ENCODE measurements at regions not wholly inside any gene's neighbourhood (a gene's known extent, or its start where the extent isn't known, plus 50 kb on each side); places are given as distances from the start of the nearest gene placed in this dataset.

GRCh38 chr13:40475617-40476016 is 190.8 kb downstream of the FOXO1 start:
- H3K27ac ChIP-seq, result no peak overlapping the region
- no peak for ATAC-seq
- intact Hi-C loops (cut with DNase I), result loop anchor here in 1 of 2 donors (10.0 kb wide), 1 partner anchor 189 kb away; the partner anchor contains the start of gene FOXO1
- no peaks in the 10 kb centered on the region for H3K9me3 ChIP-seq
- WGBS, 3 donors, result 94 to 98% (median 94%) methylated on average over 3 of the region's 3 CpGs
- H3K36me3 ChIP-seq (ENCODE audit: insufficient read depth in 1 of 2, low read depth in 1 of 2), result no peaks in the 10 kb centered on the region
- no peak for DNase-seq
- no peaks in the 10 kb centered on the region for H3K27me3 ChIP-seq (ENCODE audit: insufficient read depth in 3 of 3, low read length in 2 of 3)
- peaks cover 15% of the 10 kb centered on the region for H3K4me1 ChIP-seq
- H3K4me3 ChIP-seq, result no peak overlapping the region
- no peak for TF ChIP-seq CTCF (IDR thresholded peaks at IDR 0.05)

GRCh38 chr13:40476175-40476958 is 190.1 kb downstream of the FOXO1 start:
- no peak for TF ChIP-seq CTCF (IDR thresholded peaks at IDR 0.05)
- no peak overlapping the region for H3K27ac ChIP-seq
- DNase-seq, result no peak
- 54 to 69% (median 63%) methylated on average over 4 of the region's 4 CpGs for WGBS, 3 donors
- no peak overlapping the region for H3K4me3 ChIP-seq
- peaks cover 10% of the 10 kb centered on the region for H3K4me1 ChIP-seq
- ATAC-seq, result no peak
- no peaks in the 10 kb centered on the region for H3K36me3 ChIP-seq (ENCODE audit: insufficient read depth in 1 of 2, low read depth in 1 of 2)
- no peaks in the 10 kb centered on the region for H3K27me3 ChIP-seq (ENCODE audit: insufficient read depth in 3 of 3, low read length in 2 of 3)
- H3K9me3 ChIP-seq, result no peaks in the 10 kb centered on the region
- intact Hi-C loops (cut with DNase I), result loop anchor here in 1 of 2 donors (10.0 kb wide), 1 partner anchor 188 kb away; the partner anchor contains the start of gene FOXO1

- Histone ChIP-seq H3K4me1 (peaks cover 10% of the 10 kb centered on the region), H3K9me3 (no peaks in the 10 kb centered on the region), H3K27ac (peak overlapping the region; percentile 50), H3K27me3 (ENCODE audit: insufficient read depth in 3 of 3, low read length in 2 of 3) (no peaks in the 10 kb centered on the region), H3K4me3 (no peak overlapping the region), H3K36me3 (ENCODE audit: insufficient read depth in 1 of 2, low read depth in 1 of 2) (no peaks in the 10 kb centered on the region)
- intact Hi-C loops (cut with DNase I), result loop anchor here in 1 of 2 donors (10.0 kb wide), 1 partner anchor 187 kb away; the partner anchor contains the start of gene FOXO1
- DNase-seq, result peak; percentile 49 to 82
- peak in 3 of 4 donors; percentile 34 to 72 (median 49) for ATAC-seq
- no peak for TF ChIP-seq CTCF (IDR thresholded peaks at IDR 0.05)
- 75 to 78% (median 76%) methylated on average over 17 of the region's 17 CpGs for WGBS, 3 donors
These were observed 188.5 kb downstream of the FOXO1 start for GRCh38 chr13:40477623-40478608.

GRCh38 chr13:40478775-40479174 is 187.7 kb downstream of the FOXO1 start:
- H3K9me3 ChIP-seq, result no peaks in the 10 kb centered on the region
- no peak overlapping the region for H3K4me3 ChIP-seq
- no peak for TF ChIP-seq CTCF (IDR thresholded peaks at IDR 0.05)
- no peak for DNase-seq
- no peaks in the 10 kb centered on the region for H3K27me3 ChIP-seq (ENCODE audit: insufficient read depth in 3 of 3, low read length in 2 of 3)
- ATAC-seq, result peak in 2 of 4 donors; percentile 12 to 16
- intact Hi-C loops (cut with DNase I), result loop anchor here in 1 of 2 donors (10.0 kb wide), 1 partner anchor 186 kb away; the partner anchor contains the start of gene FOXO1
- peak overlapping the region; percentile 50 for H3K27ac ChIP-seq
- H3K4me1 ChIP-seq, result peaks cover 10% of the 10 kb centered on the region
- no peaks in the 10 kb centered on the region for H3K36me3 ChIP-seq (ENCODE audit: insufficient read depth in 1 of 2, low read depth in 1 of 2)
- WGBS, 3 donors, result 67 to 84% (median 70%) methylated on average over 7 of the region's 7 CpGs
